ENCODE measurements at regions not wholly inside any gene's neighbourhood (a gene's known extent, or its start where the extent isn't known, plus 50 kb on each side); places are given as distances from the start of the nearest gene placed in this dataset.

DNA sequence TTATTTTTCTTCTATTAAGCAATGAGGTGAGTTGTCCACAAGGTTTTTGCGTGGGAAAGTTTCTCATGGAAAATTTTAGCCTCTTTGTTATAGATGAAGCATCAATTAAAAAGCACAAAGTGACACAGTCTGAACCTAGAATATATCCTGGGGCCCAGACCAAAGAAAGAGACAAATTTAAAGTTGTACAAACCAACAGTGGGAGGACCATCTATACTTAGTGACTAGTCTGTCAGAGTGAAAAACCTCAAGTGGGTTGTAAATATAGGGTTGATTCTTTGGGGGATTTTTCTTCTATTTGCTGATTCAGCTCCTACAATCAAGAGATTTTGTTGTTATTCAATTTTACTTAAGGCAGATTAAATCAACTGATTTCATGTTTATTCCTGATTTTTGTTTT is 256.2 kb downstream of the SATB2 start:
- no peaks in the 10 kb centered on the region for H3K4me1 ChIP-seq (replicated peaks in 1 of 2)
- intact Hi-C loops (cut with DNase I): no loop called here
- TF ChIP-seq POLR2A (IDR thresholded peaks at IDR 0.05) (no peak), CTCF (IDR thresholded peaks at IDR 0.05) (no peak)
- no peak for DNase-seq
- H3K9me3 ChIP-seq (replicated peaks in 1 of 3): no peaks in the 10 kb centered on the region
- H3K27ac ChIP-seq: no peak overlapping the region
- H3K4me3 ChIP-seq: no peak overlapping the region
- 67 to 92% (median 77%) methylated on average over 1 of the region's 1 CpG for whole genome bisulfite sequencing, 4 donors
- H3K36me3 ChIP-seq (replicated peaks in 1 of 2): no peaks in the 10 kb centered on the region
- H3K27me3 ChIP-seq: no peaks in the 10 kb centered on the region

DNA sequence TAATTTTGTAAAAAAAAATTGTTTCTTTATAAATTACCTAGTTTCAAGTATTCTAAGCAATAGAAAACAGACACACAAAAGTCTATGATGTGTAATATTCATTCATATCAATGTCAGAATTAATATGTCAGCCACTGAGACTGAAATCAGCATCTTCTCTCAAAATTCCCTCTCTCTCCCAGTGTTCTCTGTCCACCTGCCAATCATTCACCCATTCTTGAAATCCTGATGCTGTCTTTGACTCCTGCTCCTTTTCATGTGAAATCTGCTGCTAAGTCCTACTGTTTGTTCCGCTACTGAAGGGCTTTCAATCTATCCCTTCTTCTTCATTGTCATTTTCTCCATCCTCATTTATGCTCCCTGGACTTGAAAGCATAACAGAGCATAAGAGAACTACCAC is 257.9 kb downstream of the SATB2 start:
- Histone ChIP-seq H3K27me3 (no peaks in the 10 kb centered on the region), H3K36me3 (replicated peaks in 1 of 2) (no peaks in the 10 kb centered on the region), H3K4me3 (no peak overlapping the region), H3K9me3 (replicated peaks in 1 of 3) (no peaks in the 10 kb centered on the region), H3K4me1 (replicated peaks in 1 of 2) (no peaks in the 10 kb centered on the region), H3K27ac (no peak overlapping the region)
- WGBS, 4 donors: 83 to 89% (median 86%) methylated on average over 1 of the region's 1 CpG
- DNase-seq: no peak
- intact Hi-C loops (cut with DNase I): no loop called here
- TF ChIP-seq CTCF (IDR thresholded peaks at IDR 0.05): no peak
- no peak for TF ChIP-seq POLR2A (IDR thresholded peaks at IDR 0.05)

DNA sequence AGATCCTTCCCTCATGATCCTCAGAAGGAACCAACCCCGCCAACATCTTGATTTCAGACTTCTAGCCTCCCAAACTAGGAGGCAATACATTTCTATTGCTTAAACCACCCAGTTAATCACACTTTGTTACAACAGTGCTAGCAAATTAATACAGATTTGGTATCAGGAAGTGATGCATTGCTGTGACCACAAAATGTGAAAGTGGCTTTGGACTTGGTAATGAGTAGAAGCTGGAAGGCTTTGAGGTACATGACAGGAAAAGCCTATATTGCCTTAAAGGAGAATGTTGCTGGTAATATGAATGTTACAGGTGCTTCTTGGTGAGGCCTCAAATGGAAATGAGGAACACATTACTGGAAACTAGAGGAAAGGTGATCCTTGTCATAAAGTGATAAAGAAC is 260.3 kb downstream of the SATB2 start:
- DNase-seq: no peak
- no peak overlapping the region for H3K27ac ChIP-seq
- no peaks in the 10 kb centered on the region for H3K9me3 ChIP-seq (replicated peaks in 1 of 3)
- no peaks in the 10 kb centered on the region for H3K27me3 ChIP-seq
- no peaks in the 10 kb centered on the region for H3K36me3 ChIP-seq (replicated peaks in 1 of 2)
- 70 to 94% (median 86%) methylated on average over 1 of the region's 1 CpG for WGBS, 4 donors
- no peak overlapping the region for H3K4me3 ChIP-seq
- intact Hi-C loops (cut with DNase I): no loop called here
- no peaks in the 10 kb centered on the region for H3K4me1 ChIP-seq (replicated peaks in 1 of 2)
- TF ChIP-seq POLR2A (IDR thresholded peaks at IDR 0.05) (no peak), CTCF (IDR thresholded peaks at IDR 0.05) (no peak)

- Histone ChIP-seq H3K4me3 (no peak overlapping the region), H3K4me1 (replicated peaks in 1 of 2) (no peaks in the 10 kb centered on the region), H3K27me3 (no peaks in the 10 kb centered on the region), H3K9me3 (replicated peaks in 1 of 3) (no peaks in the 10 kb centered on the region), H3K27ac (no peak overlapping the region), H3K36me3 (replicated peaks in 1 of 2) (no peaks in the 10 kb centered on the region)
- DNase-seq: no peak
- intact Hi-C loops (cut with DNase I): no loop called here
- no peak for TF ChIP-seq CTCF (IDR thresholded peaks at IDR 0.05)
- TF ChIP-seq POLR2A (IDR thresholded peaks at IDR 0.05): no peak
- 75 to 88% (median 83%) methylated on average over 3 of the region's 3 CpGs for WGBS, 4 donors
Measured at GRCh38 chr2:199196686-199197085, 261.1 kb downstream of the SATB2 start.
